ENCODE measurements at regions not wholly inside any gene's neighbourhood (a gene's known extent, or its start where the extent isn't known, plus 50 kb on each side); places are given as distances from the start of the nearest gene placed in this dataset.

GRCh38 chr10:123359539-123359938 lies 205.3 kb downstream of the BUB3 start:
- TF ChIP-seq, protein P1, sequence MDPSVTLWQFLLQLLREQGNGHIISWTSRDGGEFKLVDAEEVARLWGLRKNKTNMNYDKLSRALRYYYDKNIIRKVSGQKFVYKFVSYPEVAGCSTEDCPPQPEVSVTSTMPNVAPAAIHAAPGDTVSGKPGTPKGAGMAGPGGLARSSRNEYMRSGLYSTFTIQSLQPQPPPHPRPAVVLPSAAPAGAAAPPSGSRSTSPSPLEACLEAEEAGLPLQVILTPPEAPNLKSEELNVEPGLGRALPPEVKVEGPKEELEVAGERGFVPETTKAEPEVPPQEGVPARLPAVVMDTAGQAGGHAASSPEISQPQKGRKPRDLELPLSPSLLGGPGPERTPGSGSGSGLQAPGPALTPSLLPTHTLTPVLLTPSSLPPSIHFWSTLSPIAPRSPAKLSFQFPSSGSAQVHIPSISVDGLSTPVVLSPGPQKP (CRISPR knock-in tag; IDR thresholded peaks at IDR 0.05), result no peak
- TF ChIP-seq POLR2A (conservative IDR thresholded peaks at IDR 0.05) (no peak), RFX1 (IDR thresholded peaks at IDR 0.05) (no peak), RBM34 (IDR thresholded peaks at IDR 0.05; ENCODE audit: borderline replicate concordance, insufficient read depth, low read length) (no peak), POLR2B (IDR thresholded peaks at IDR 0.05; ENCODE audit: low read depth, partially characterized antibody) (no peak), ESRRB (CRISPR knock-in tag; IDR thresholded peaks at IDR 0.05; ENCODE audit: borderline replicate concordance) (no peak), ZNF76 (CRISPR knock-in tag; IDR thresholded peaks at IDR 0.05; ENCODE audit: borderline replicate concordance) (no peak), NR2C1 (IDR thresholded peaks at IDR 0.05) (no peak), NR2C1 (tag; IDR thresholded peaks at IDR 0.05) (no peak)
